ENCODE measurements at regions not wholly inside any gene's neighbourhood (a gene's known extent, or its start where the extent isn't known, plus 50 kb on each side); places are given as distances from the start of the nearest gene placed in this dataset.

- Mint-ChIP-seq H3K4me1 (ENCODE audit: low read depth, unreplicated experiment) (no peaks in the 10 kb centered on the region), H3K27ac (ENCODE audit: unreplicated experiment) (no peak overlapping the region), H3K4me3 (ENCODE audit: unreplicated experiment) (no peak overlapping the region), H3K9me3 (ENCODE audit: unreplicated experiment) (peaks cover 2% of the 10 kb centered on the region), H3K36me3 (ENCODE audit: unreplicated experiment) (peaks cover 8% of the 10 kb centered on the region), H3K27me3 (ENCODE audit: unreplicated experiment) (no peaks in the 10 kb centered on the region)
- DNase-seq, result no peak
- no peak for TF ChIP-seq CTCF (IDR thresholded peaks at IDR 0.05; ENCODE audit: partially characterized antibody, unreplicated experiment)
Observed at GRCh38 chr2:155266583-155266982, 568.1 kb downstream of the KCNJ3 start.

- TF ChIP-seq CTCF (IDR thresholded peaks at IDR 0.05; ENCODE audit: partially characterized antibody, unreplicated experiment), result no peak
- no peak for DNase-seq
- Mint-ChIP-seq H3K36me3 (ENCODE audit: unreplicated experiment) (peaks cover 8% of the 10 kb centered on the region), H3K27ac (ENCODE audit: unreplicated experiment) (no peak overlapping the region), H3K4me1 (ENCODE audit: low read depth, unreplicated experiment) (no peaks in the 10 kb centered on the region), H3K27me3 (ENCODE audit: unreplicated experiment) (no peaks in the 10 kb centered on the region), H3K9me3 (ENCODE audit: unreplicated experiment) (peaks cover 2% of the 10 kb centered on the region), H3K4me3 (ENCODE audit: unreplicated experiment) (no peak overlapping the region)
Observed at GRCh38 chr2:155266109-155266508, 567.6 kb downstream of the KCNJ3 start.

- no peak for DNase-seq
- H3K36me3 Mint-ChIP-seq (ENCODE audit: unreplicated experiment), result no peaks in the 10 kb centered on the region
- no peaks in the 10 kb centered on the region for H3K9me3 Mint-ChIP-seq (ENCODE audit: unreplicated experiment)
- no peaks in the 10 kb centered on the region for H3K4me1 Mint-ChIP-seq (ENCODE audit: low read depth, unreplicated experiment)
- H3K4me3 Mint-ChIP-seq (ENCODE audit: unreplicated experiment), result no peak overlapping the region
- no peak overlapping the region for H3K27ac Mint-ChIP-seq (ENCODE audit: unreplicated experiment)
- no peaks in the 10 kb centered on the region for H3K27me3 Mint-ChIP-seq (ENCODE audit: unreplicated experiment)
- TF ChIP-seq CTCF (IDR thresholded peaks at IDR 0.05; ENCODE audit: partially characterized antibody, unreplicated experiment), result no peak
Observed at GRCh38 chr2:155256803-155257202, 558.3 kb downstream of the KCNJ3 start.

GRCh38 chr2:155250800-155251199, 552.3 kb downstream of the KCNJ3 start:
- no peak for DNase-seq
- H3K4me1 Mint-ChIP-seq (ENCODE audit: low read depth, unreplicated experiment), result no peaks in the 10 kb centered on the region
- H3K4me3 Mint-ChIP-seq (ENCODE audit: unreplicated experiment), result no peak overlapping the region
- no peaks in the 10 kb centered on the region for H3K9me3 Mint-ChIP-seq (ENCODE audit: unreplicated experiment)
- H3K36me3 Mint-ChIP-seq (ENCODE audit: unreplicated experiment), result no peaks in the 10 kb centered on the region
- no peak for TF ChIP-seq CTCF (IDR thresholded peaks at IDR 0.05; ENCODE audit: partially characterized antibody, unreplicated experiment)
- H3K27me3 Mint-ChIP-seq (ENCODE audit: unreplicated experiment), result no peaks in the 10 kb centered on the region
- no peak overlapping the region for H3K27ac Mint-ChIP-seq (ENCODE audit: unreplicated experiment)

GRCh38 chr2:155240176-155240575, 541.7 kb downstream of the KCNJ3 start:
- Mint-ChIP-seq H3K9me3 (ENCODE audit: unreplicated experiment) (no peaks in the 10 kb centered on the region), H3K4me3 (ENCODE audit: unreplicated experiment) (no peak overlapping the region), H3K27me3 (ENCODE audit: unreplicated experiment) (no peaks in the 10 kb centered on the region), H3K36me3 (ENCODE audit: unreplicated experiment) (no peaks in the 10 kb centered on the region), H3K27ac (ENCODE audit: unreplicated experiment) (no peak overlapping the region), H3K4me1 (ENCODE audit: low read depth, unreplicated experiment) (no peaks in the 10 kb centered on the region)
- DNase-seq, result no peak
- TF ChIP-seq CTCF (IDR thresholded peaks at IDR 0.05; ENCODE audit: partially characterized antibody, unreplicated experiment), result no peak

Measured in glutamatergic neuron (in vitro differentiated cells).